ENCODE measurements at regions not wholly inside any gene's neighbourhood (a gene's known extent, or its start where the extent isn't known, plus 50 kb on each side); places are given as distances from the start of the nearest gene placed in this dataset.

- DNase-seq (ENCODE audit: low read depth in 1 of 2, low spot score in 1 of 2), result no peak
These were observed 415.5 kb downstream of the GLRX3 start for GRCh38 chr10:130551676-130552075.

DNA sequence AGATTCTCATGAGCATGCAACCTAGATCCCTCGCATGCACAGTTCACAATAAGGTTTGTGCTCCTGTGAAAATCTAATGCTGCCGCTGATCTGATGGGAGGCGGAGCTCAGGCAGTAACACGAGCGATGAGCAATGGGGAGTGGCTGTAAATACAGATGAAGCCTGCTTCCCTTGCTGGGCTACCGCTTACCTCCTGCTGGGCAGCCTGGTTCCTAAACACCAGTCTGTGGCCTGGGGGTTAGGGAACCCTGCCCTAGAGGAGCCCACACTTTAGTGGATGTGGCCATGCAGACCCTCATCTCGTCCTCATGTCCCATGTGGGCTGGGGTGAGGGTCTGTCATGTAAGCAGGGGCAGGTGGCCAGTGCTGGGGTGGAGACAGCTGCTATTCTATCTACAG lies 417.6 kb downstream of the GLRX3 start:
- no peak for DNase-seq (ENCODE audit: low read depth in 1 of 2, low spot score in 1 of 2)

- DNase-seq (ENCODE audit: low read depth in 1 of 2, low spot score in 1 of 2), result no peak
These were observed 418.7 kb downstream of the GLRX3 start for GRCh38 chr10:130554701-130555410.

DNA sequence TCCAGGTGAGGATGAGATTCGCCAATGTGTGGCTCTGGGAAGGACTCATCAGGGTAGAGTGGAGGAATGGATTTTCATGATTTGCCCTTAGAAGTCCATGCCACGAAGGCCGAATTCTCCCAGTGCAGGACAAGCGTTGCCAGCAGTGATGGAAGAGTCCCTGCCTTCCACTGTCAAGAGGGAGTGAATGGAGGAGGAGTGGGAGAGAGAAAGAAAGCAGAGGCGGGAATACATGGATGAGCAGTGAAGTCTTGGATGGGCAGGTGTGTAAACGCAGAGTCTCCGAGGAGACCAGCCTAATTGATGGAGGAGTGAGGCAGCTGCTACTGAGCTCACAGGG lies 419.2 kb downstream of the GLRX3 start:
- no peak for DNase-seq (ENCODE audit: low read depth in 1 of 2, low spot score in 1 of 2)

DNA sequence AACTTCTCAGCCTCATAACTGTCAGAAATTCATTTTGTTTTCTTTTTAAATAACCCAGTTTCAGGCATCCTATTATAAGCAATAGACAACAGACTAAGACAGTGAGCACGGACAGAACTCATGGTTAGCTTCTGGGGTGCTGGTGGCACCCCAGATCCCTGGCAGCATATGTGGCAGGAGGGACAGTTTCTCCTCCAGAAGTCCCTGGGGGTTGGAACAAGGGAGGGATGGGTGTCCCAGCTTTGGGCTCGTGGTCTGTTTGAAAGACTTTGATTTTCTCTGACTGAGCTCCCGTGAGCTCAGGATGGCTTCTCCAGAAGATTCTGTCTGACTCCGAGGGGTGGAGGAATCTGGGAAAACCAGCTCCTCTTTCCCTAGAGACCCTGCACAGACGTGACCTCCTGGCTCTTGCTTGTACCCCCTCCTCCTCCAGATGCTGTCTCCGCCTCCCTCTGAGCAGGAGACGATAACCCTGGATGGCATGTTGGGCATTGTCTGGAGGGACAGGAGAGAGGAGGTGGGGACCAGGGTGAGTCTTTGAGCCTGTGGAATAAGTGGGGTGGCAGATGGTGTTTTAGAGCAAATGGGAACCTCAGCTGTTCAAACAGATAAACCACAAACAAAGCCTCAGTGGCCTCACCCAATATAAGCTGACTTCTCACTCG lies 421.1 kb downstream of the GLRX3 start:
- no peak for DNase-seq (ENCODE audit: low read depth in 1 of 2, low spot score in 1 of 2)

GRCh38 chr10:130558746-130559546 lies 422.8 kb downstream of the GLRX3 start:
- DNase-seq (ENCODE audit: low read depth in 1 of 2, low spot score in 1 of 2), result no peak

GRCh38 chr10:130559547-130559880 lies 423.3 kb downstream of the GLRX3 start:
- no peak for DNase-seq (ENCODE audit: low read depth in 1 of 2, low spot score in 1 of 2)

- no peak for DNase-seq (ENCODE audit: low read depth in 1 of 2, low spot score in 1 of 2)
These were observed 423.9 kb downstream of the GLRX3 start for GRCh38 chr10:130560116-130560515.

DNA sequence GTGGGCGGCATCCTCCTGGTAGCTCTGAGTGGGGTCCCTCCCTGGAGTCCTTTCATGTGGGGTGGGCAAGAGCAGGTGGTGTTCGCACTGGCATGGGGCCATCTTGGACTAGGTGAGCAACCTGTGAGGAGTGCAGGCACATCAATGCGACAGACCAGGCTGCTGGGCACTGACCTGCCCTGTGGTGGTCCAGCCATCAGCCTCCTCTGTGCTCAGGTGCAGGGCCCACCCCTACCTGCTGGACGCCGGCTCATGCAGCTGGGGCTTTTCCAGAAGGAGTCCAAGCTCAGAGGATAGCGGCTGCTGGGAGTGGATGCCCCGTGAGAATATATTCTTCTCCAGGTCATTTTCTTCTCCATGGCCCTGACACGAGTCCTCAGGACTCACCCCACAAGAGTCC lies 424.4 kb downstream of the GLRX3 start:
- DNase-seq (ENCODE audit: low read depth in 1 of 2, low spot score in 1 of 2), result no peak

DNA sequence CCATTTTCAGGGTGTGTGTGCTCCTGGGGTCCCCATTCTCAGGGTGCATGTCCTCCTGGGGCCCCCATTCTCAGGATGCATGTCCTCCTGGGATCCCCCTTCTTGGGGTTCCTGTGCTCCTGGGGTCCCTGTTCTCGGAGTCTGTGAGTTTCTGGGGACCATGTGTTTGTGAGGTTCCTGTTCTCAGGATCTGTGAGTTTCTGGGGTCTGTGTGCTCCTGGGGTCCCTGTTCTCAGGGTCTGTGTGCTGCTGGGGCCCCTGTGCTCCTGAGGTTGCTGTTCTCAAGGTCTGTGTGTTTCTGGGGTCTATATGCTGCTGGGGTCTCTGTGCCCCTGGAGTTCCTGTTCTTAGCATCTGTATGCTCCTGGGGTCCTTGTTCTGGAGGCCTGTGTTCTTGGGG lies 425.5 kb downstream of the GLRX3 start:
- no peak for DNase-seq (ENCODE audit: low read depth in 1 of 2, low spot score in 1 of 2)

GRCh38 chr10:130567011-130567410 lies 430.8 kb downstream of the GLRX3 start:
- DNase-seq (ENCODE audit: low read depth in 1 of 2, low spot score in 1 of 2), result no peak

- DNase-seq (ENCODE audit: low read depth in 1 of 2, low spot score in 1 of 2), result no peak
These were observed 431.2 kb downstream of the GLRX3 start for GRCh38 chr10:130567436-130567835.

DNA sequence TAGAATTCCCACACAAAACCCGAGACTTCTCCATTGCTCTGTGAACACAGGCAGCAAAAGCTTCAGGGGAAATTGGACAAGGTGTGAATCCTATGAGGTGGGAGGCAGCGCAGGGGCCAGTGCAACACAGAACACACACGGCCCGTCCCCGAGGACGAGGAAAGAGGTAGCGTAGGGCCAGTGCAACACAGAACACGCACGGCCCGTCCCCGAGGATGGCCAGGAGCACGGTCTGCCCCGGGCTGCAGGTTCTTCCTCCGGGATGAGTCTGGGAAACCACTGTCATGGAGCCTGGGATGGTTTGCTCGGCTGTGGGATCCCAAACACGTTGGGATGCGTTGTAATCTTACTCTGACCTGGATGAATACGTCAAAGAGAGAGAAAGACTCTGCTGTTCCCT lies 432.1 kb downstream of the GLRX3 start:
- no peak for DNase-seq (ENCODE audit: low read depth in 1 of 2, low spot score in 1 of 2)

GRCh38 chr10:130570074-130570473 lies 433.9 kb downstream of the GLRX3 start:
- no peak for DNase-seq (ENCODE audit: low read depth in 1 of 2, low spot score in 1 of 2)

DNA sequence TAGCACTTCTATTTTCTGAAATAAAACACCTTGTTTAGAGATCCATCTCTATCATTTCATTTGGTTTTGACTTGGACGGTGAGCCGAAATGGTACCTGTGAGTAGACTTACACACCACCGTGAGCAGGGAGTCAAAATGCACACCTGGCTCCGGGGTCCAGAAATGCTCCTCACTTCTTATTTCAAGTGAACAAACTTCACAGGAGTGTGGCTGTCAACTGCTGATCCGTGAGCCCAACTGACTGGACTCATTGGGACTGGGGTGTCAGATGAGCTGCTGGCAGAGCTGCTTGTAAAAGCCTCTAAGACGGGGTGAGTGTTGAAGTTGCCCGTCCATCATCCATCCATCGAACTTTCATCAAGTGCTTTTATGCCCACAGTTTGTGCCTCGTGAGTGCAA lies 435.5 kb downstream of the GLRX3 start:
- no peak for DNase-seq (ENCODE audit: low read depth in 1 of 2, low spot score in 1 of 2)

DNA sequence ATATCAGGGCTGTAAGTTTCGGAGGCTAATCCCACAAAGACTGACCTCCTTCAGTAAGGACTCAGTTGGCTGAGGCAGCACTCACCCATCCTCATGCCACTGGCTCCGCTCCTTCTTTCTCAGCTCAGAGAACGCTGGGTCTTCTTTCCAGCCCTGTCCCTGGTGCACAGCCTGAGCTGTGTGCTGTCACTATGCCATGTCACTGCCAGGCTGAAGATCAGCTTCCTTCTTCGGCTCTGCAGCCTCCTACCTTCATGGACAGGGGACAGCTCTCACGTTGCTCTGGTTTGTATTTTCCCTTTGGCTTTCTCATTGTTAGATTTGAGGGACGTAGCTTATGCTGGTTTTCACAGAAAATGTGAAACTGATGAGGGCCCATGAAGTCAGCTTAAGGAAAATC lies 437.3 kb downstream of the GLRX3 start:
- DNase-seq (ENCODE audit: low read depth in 1 of 2, low spot score in 1 of 2), result no peak

GRCh38 chr10:130575756-130576285 lies 439.6 kb downstream of the GLRX3 start:
- no peak for DNase-seq (ENCODE audit: low read depth in 1 of 2, low spot score in 1 of 2)

DNA sequence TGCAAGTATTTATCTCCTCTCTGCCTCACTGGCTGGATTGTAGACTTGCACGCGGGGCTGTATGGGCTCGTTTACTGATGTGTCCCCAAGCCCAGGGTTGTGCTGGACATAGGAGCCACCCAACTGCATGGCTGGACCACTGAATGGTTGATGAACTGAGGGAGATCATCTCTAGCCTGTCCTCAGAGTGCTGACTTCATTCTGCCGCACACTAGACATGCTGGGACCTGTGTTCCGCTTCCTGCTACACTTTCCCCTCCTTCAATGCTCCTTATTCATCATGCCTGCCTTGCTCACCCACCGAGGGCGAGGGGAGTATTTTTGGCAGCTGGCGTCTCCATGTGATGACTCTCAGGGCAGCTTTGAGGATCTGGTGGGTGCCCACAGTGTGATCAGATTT lies 440.2 kb downstream of the GLRX3 start:
- DNase-seq (ENCODE audit: low read depth in 1 of 2, low spot score in 1 of 2), result no peak

DNA sequence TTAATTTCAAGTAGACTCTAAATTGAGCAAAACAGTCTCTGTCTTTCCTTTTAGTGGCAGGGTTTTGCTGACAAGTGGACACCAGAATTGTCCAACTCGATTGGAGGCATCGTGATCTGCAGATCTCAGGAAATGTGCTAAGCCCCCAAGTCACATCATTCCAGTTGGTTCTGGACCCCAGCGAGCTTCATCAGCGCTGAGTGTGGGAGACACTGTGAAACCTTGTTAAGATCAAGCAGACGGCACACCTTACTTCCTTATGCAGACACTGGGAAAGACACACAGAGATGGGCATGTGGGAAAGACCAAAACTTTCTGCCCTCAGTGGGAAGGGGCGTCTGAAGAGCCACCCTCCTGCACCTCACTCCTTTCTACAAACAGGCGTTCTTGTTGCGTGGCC lies 440.8 kb downstream of the GLRX3 start:
- DNase-seq (ENCODE audit: low read depth in 1 of 2, low spot score in 1 of 2), result no peak

GRCh38 chr10:130578532-130579289 lies 442.5 kb downstream of the GLRX3 start:
- no peak for DNase-seq (ENCODE audit: low read depth in 1 of 2, low spot score in 1 of 2)

- no peak for DNase-seq (ENCODE audit: low read depth in 1 of 2, low spot score in 1 of 2)
These were observed 443.7 kb downstream of the GLRX3 start for GRCh38 chr10:130579913-130580312.
